ENCODE measurements at regions not wholly inside any gene's neighbourhood (a gene's known extent, or its start where the extent isn't known, plus 50 kb on each side); places are given as distances from the start of the nearest gene placed in this dataset.

- no peak for TF ChIP-seq EZH2phosphoT487 (IDR thresholded peaks at IDR 0.05; ENCODE audit: borderline replicate concordance, low read length)
- TF ChIP-seq, protein P1, sequence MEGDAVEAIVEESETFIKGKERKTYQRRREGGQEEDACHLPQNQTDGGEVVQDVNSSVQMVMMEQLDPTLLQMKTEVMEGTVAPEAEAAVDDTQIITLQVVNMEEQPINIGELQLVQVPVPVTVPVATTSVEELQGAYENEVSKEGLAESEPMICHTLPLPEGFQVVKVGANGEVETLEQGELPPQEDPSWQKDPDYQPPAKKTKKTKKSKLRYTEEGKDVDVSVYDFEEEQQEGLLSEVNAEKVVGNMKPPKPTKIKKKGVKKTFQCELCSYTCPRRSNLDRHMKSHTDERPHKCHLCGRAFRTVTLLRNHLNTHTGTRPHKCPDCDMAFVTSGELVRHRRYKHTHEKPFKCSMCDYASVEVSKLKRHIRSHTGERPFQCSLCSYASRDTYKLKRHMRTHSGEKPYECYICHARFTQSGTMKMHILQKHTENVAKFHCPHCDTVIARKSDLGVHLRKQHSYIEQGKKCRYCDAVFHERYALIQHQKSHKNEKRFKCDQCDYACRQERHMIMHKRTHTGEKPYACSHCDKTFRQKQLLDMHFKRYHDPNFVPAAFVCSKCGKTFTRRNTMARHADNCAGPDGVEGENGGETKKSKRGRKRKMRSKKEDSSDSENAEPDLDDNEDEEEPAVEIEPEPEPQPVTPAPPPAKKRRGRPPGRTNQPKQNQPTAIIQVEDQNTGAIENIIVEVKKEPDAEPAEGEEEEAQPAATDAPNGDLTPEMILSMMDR (IDR thresholded peaks at IDR 0.05; ENCODE audit: low read depth, low read length, poor library complexity, severe bottlenecking): no peak
Measured at GRCh38 chr9:95719354-95719753, 156.1 kb upstream of the ERCC6L2 start.
